Fibroblast of skin of back (primary cell): ENCODE measurements at regions not wholly inside any gene's neighbourhood (a gene's known extent, or its start where the extent isn't known, plus 50 kb on each side); places are given as distances from the start of the nearest gene placed in this dataset.
"Not testable (repeated sequence)": the region's sequence is repeated elsewhere in the genome, so short reads cannot be mapped to it uniquely, and the experiment has no call there.

Experiments used
- DNase-seq: peaks from one replicate; pipeline ENCODE4 v3.0.0-alpha.2; 2013

DNA sequence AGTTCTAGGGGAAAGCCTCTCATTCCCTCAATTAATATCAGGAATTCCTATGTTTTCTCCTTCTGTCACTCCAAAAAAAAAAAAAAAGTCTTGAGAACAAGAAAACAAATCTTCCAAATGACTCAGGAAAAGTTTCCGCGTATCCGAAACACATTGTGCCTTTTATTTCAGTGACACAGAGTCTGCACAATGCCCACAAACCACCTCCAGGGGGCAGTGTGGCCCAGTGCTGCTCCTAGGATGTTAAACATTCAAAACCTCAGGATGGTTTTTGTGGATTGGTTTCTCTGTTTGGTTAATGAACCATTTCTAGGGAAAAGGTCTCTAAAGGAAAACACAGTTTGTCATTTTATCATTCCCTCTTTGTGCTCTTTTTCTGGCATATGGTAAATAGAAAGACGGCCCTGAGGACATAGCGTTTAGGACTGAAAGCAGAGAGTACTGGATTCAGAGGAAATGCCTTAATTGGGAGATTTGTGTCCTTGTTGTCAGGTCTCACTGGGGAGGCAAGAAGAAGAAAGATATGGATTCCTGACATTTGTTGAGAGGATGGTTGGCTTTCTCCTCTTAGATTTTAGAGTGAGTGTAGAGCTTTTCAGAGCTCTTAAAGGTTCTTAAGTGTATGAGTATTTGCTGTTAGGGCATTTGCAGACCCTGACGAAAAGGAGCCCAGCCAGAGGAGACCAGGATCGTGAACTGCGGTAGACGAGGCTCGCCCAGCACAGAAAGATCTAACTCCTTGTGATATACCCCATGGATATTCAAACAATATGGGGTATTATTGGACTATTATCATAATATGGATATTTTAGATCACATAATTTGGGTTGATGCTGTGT, 65.7 kb upstream of the MAP9 start:
- peak; percentile 63 for DNase-seq

DNA sequence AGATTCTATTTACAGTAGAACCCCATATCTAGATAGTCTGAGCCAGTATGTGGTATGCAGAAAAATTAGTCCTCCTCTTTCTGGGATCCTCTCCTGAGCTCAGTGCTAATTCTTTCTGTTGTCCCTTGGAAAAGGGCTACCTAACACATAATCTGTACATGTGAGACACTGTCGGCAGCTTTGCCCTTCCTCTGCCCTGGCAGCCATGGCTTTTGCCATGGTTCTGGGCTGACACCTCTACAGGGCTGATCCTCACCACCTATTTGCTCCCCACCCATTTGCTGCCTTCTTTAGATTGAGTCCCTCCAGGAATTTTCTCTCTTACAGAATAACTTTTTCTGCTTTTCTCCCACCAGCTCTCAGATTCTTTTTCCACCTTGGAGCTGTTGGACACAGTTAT, 64.7 kb upstream of the MAP9 start:
- DNase-seq: no peak

DNA sequence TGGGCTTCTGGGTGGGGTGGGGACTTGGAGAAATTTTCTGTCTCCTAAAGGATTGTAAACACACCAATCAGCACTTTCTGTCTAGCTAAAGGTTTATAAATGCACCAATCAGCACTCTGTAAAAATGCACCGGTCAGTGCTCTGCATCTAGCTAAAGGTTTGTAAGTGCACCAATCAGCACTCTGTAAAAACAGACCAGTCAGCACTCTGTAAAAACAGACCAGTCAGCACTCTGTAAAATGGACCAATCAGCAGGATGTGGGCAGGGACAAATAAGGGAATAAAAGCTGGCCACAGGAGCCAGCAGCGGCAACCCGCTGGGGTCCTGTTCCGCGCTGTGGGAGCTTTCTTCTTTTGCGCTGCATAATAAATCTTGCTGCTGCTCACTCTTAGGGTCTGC, 63.0 kb upstream of the MAP9 start:
- not testable (repeated sequence) for DNase-seq

DNA sequence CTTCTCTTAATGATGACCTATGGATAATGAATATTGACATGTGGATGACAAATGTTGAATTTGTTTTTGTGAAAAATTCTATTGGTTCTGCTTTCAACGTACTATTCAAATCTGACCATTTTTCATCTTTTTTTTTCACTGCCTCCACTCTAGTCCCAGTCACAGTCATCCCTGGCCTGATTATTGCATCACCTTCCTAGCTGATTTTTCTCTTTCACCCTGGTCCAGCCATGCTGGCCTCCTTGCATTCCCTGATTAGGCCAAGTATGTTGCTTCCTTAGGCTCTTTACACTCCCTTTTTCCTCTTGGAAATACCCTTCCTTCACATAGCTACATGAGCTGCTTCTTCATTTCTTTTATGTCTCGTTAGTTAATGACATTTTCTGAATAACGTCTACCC, 58.1 kb upstream of the MAP9 start:
- DNase-seq: no peak

DNA sequence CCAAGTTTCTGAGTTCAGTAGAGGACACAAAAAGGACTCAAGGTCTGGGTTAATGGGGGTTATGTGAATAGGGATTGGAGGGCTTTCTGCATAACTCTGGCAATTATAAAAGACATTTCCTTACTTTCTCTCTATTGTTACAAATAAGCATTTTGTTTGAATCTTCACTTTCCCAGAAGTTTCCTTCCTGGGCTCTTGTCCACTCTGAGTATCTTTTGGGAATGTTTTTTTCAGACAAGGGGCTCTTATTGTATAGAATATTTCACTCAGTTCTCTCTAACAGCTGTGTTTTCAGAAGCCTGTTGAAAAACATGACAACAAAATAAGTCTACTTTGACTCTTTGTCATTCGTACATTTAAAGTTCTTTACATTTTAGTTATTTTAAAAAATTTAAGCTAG, 57.6 kb upstream of the MAP9 start:
- DNase-seq: no peak

DNA sequence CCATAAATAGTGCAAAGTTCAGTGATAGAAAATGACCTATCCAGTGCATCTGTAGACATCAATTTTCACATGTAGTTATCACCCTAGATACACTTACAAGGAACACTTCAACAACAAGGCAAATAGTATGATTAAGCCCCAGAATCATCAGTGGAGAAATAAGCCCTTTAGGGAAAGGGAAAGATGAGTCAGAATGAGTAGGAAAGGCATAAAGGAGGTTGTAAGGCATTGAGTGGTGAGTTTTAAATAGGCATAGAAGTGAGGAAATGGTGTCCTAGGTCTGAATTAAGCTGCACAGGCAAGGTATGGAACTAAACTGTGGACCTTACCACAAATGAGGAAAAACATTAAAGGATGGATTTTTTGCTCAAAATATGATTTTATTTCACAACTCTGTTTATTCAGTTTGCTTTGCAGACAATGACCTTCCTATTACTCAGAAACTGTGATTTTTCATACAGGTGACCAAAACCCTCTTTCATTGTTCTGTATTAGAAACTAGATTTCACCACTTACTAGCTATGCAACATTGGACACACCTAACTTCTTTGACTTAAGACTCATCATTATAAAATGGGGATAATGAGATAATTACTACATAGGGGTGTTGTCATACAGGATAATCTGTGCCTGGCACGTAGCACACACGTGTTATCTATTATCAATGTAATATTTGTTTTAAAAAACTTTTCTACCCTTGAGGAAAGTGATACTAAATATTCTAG, 57.0 kb upstream of the MAP9 start:
- peak; percentile 7 for DNase-seq

DNA sequence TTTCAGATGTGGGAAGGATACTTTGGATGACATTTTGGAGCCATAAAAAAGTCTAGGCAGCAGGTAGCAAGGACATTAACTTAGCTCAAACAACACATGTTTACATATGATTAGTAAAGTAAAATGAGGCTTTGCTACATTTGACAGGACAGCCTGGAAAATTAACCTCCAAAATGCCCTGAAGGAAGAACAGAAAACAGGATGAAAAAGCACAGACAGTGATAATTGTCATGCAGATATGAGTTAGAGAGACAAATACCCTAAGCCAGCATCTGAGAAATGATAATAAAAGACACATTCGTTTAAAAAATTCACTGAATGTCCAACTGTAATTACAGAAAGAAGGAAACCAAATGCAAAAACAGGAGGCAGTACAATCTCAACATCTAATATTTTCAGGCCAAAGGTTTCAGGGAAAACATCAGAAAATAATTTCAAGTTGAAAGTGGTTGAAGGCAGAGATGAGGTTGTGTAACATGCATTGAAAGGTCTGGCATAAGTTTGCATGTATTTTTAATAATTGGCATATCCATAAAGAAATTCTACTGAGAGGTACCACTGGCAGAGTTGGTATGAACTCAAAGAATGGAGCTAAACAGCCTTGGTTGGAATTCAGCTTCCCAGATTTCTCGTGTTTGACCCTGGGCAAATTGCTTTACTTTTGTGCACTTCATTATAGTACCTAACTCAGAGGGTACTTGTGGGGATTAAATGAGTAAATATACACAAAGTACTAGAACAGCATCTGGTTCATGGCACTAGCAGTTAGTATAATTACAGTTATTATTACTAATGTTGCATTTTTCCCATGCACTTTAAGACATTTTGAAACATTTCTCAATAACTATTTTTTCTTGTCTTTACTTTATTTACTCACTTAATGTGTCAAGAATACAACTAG, 54.4 kb upstream of the MAP9 start:
- no peak for DNase-seq

DNA sequence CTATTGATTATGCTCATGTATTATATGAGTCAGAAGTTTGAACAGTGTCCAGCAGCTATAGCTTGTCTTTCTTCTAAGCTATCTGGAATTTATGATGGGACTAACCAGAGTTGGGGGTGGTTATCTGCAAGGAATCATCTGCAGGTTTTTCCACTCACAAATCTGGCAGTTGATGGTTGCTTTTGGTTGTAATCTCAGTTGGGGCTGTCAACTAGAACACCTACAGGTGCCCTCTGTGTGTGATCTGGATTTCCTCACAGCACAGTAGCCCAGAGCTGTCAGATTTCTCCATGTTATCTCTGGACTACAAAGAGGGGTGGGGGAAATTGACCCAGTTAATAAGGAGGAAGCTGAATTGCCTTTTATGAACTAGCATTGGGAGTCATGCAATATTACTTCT, 51.4 kb upstream of the MAP9 start:
- no peak for DNase-seq

DNA sequence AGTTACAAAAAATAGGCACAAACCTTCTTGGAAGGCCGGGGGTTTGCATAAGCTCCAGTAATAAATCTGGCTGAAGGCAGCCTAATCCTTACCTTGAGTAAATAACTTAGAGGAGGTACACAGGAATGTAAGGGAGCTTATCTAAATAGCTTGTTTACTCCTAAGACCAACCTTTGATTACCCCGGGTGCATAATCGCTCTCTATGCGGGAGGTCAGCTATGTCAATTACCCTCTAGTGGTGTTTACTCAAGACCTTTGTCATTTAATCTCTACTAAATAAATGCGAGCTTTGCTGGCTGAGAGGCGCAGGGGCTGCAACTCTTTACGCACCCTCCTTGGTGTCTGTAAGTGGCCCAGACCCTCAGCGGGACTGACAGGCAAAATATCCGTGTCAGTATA, 50.2 kb upstream of the MAP9 start:
- DNase-seq: no peak
